HEK293 (cell line): ENCODE measurements at regions not wholly inside any gene's neighbourhood (a gene's known extent, or its start where the extent isn't known, plus 50 kb on each side); places are given as distances from the start of the nearest gene placed in this dataset.

Experiments
- CTCF ChIA-PET: fragments of 350-600 bp; formaldehyde crosslinking; extraction: SDS; loops from one replicate; lab custom pipeline; 2021; ENCODE audit warnings: antibody characterized with exemption; lab: Yijun Ruan, JAX
- POLR2A ChIA-PET: fragments of 300-600 bp; formaldehyde crosslinking; extraction: SDS; loops from one replicate; lab custom pipeline; 2020; ENCODE audit warnings: antibody characterized with exemption, inconsistent platforms; lab: Yijun Ruan, JAX
- H3K27ac ChIP-seq: fragments of 200-500 bp; sonication (Bioruptor generic); 2 replicates; pipeline ENCODE4 v1.5.1; 2014; ENCODE audit warnings: low read depth, low read length, control low read depth, inconsistent platforms; ENCODE audit errors: extremely low read depth
- H3K36me3 ChIP-seq, 2 experiments: fragments of 200-500 bp in 1 of 2; sonication (Bioruptor generic) in 1 of 2; 1 replicate in 1 of 2; 2 replicates in 1 of 2; pipeline ENCODE4 v1.5.1; 2014 to 2017; ENCODE audit warnings: inconsistent platforms in 2 of 2, low read length in 2 of 2; ENCODE audit not compliant: control insufficient read depth in 2 of 2, insufficient read depth in 1 of 2
- H3K4me1 ChIP-seq: fragments of 200-500 bp; sonication (Bioruptor generic); 2 replicates; pipeline ENCODE4 v1.5.1; 2014; ENCODE audit warnings: mild to moderate bottlenecking, low read length, inconsistent platforms; ENCODE audit not compliant: control insufficient read depth, insufficient read depth
- H3K4me3 ChIP-seq: 2 replicates; pipeline ENCODE4 v1.5.1; 2011; ENCODE audit warnings: low read depth, mild to moderate bottlenecking, control low read depth, low read length, moderate library complexity
- H3K9me3 ChIP-seq: fragments of 200-500 bp; sonication (Bioruptor generic); 2 replicates; pipeline ENCODE4 v1.5.1; 2014; ENCODE audit warnings: low read depth, low read length, inconsistent platforms; ENCODE audit not compliant: control insufficient read depth, insufficient read depth
- GLIS1 ChIP-seq: fragments of 450-650 bp; formaldehyde crosslinking; IDR thresholded peaks from 2 replicates; pipeline ENCODE4 v1.5.1; 2016; ENCODE audit warnings: missing biosample characterization, missing genetic modification characterization
- MZF1 ChIP-seq: fragments of 450-650 bp; formaldehyde crosslinking; IDR thresholded peaks from 2 replicates; pipeline ENCODE4 v1.5.1; 2017; ENCODE audit warnings: missing biosample characterization, missing genetic modification characterization, borderline replicate concordance
- PRDM6 ChIP-seq: fragments of 450-650 bp; formaldehyde crosslinking; IDR thresholded peaks from 2 replicates; pipeline ENCODE4 v1.5.1; 2017; ENCODE audit warnings: missing biosample characterization, missing genetic modification characterization
- ZBTB20 ChIP-seq: fragments of 450-650 bp; formaldehyde crosslinking; IDR thresholded peaks from 2 replicates; pipeline ENCODE4 v1.5.1; 2016; ENCODE audit warnings: missing biosample characterization, missing genetic modification characterization
- ZBTB49 ChIP-seq: fragments of 450-650 bp; formaldehyde crosslinking; IDR thresholded peaks from 2 replicates; pipeline ENCODE4 v1.5.1; 2016; ENCODE audit warnings: missing biosample characterization, missing genetic modification characterization, low read depth
- ZBTB7A ChIP-seq: fragments of 450-650 bp; formaldehyde crosslinking; IDR thresholded peaks from 2 replicates; pipeline ENCODE4 v1.5.1; 2016; ENCODE audit warnings: low read depth, missing biosample characterization, missing genetic modification characterization
- ZFP37 ChIP-seq: fragments of 450-650 bp; formaldehyde crosslinking; IDR thresholded peaks from 2 replicates; pipeline ENCODE4 v1.5.1; 2016; ENCODE audit warnings: missing biosample characterization, missing genetic modification characterization
- ZNF157 ChIP-seq: fragments of 450-650 bp; formaldehyde crosslinking; IDR thresholded peaks from 2 replicates; pipeline ENCODE4 v1.5.1; 2016; ENCODE audit warnings: missing biosample characterization, missing genetic modification characterization
- ZNF184 ChIP-seq: fragments of 450-650 bp; IDR thresholded peaks from 2 replicates; pipeline ENCODE4 v1.5.1; 2018; ENCODE audit warnings: missing biosample characterization, mild to moderate bottlenecking, missing genetic modification characterization
- ZNF239 ChIP-seq: fragments of 450-650 bp; formaldehyde crosslinking; IDR thresholded peaks from 2 replicates; pipeline ENCODE4 v1.5.1; 2016; ENCODE audit warnings: missing biosample characterization, missing genetic modification characterization
- ZNF585B ChIP-seq: fragments of 450-650 bp; formaldehyde crosslinking; IDR thresholded peaks from 2 replicates; pipeline ENCODE4 v1.5.1; 2016; ENCODE audit warnings: missing biosample characterization, missing genetic modification characterization
- ZNF623 ChIP-seq: fragments of 450-650 bp; formaldehyde crosslinking; IDR thresholded peaks from 2 replicates; pipeline ENCODE4 v1.5.1; 2016; ENCODE audit warnings: missing biosample characterization, missing genetic modification characterization
- ZNF677 ChIP-seq: fragments of 450-650 bp; IDR thresholded peaks from 2 replicates; pipeline ENCODE4 v1.5.0; 2018; ENCODE audit warnings: missing biosample characterization, mild to moderate bottlenecking, missing genetic modification characterization, moderate library complexity
- ZNF792 ChIP-seq: fragments of 450-650 bp; formaldehyde crosslinking; IDR thresholded peaks from 2 replicates; pipeline ENCODE4 v1.5.1; 2016; ENCODE audit warnings: missing biosample characterization, missing genetic modification characterization
- ZNF830 ChIP-seq: fragments of 450-650 bp; IDR thresholded peaks from 2 replicates; pipeline ENCODE4 v1.5.0; 2018; ENCODE audit warnings: missing biosample characterization, missing genetic modification characterization, low read depth, mild to moderate bottlenecking, moderate library complexity
- TF ChIP-seq, protein P1 (sequence below): fragments of 450-650 bp; formaldehyde crosslinking; conservative IDR thresholded peaks from 2 replicates; pipeline ENCODE4 v1.5.1; 2016; ENCODE audit warnings: low read depth, missing biosample characterization, missing genetic modification characterization

DNA sequence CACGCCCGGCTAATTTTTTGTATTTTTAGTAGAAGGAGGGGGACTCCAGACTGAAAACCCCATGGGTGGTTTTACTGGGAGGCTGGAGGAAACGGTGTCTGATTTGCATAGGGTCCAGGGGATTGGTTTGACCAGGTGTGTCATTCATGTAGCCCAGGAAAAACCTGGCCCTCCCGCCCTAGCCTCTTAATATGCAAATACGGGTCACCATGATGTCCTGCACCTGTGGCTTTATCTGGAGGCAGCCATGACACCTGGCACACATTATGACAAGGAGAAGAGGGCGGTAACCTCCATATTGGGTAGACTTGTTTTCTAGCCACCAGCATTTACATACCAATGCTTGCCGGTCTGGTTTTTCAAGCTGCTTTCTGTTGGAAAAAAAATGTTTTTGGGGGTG is 68.0 kb downstream of the TRIL start:
- CTCF ChIA-PET = interaction anchor here (0.7 kb wide), 1 partner anchor 1659 kb away, joined by 3 read pairs; no protein-coding TSS in a partner anchor
- Histone ChIP-seq H3K4me1 (no peaks in the 10 kb centered on the region), H3K36me3 (no peaks in the 10 kb centered on the region), H3K4me3 (no peak overlapping the region), H3K9me3 (no peaks in the 10 kb centered on the region), H3K27ac (no peak overlapping the region)
- POLR2A ChIA-PET = interaction anchor here (0.7 kb wide), 1 partner anchor 481 kb away, joined by 3 read pairs; no protein-coding TSS in a partner anchor
- TF ChIP-seq PRDM6 (tag by site-specific recombination) (no peak), ZBTB49 (tag by site-specific recombination) (no peak)
- TF ChIP-seq, all 188 proteins: peak for 0

- POLR2A ChIA-PET = no interaction called here
- H3K9me3 ChIP-seq = no peaks in the 10 kb centered on the region
- no peaks in the 10 kb centered on the region for H3K4me1 ChIP-seq
- CTCF ChIA-PET = no interaction called here
- H3K4me3 ChIP-seq = no peak overlapping the region
- H3K36me3 ChIP-seq = no peaks in the 10 kb centered on the region
- TF ChIP-seq ZNF830 (tag by site-specific recombination) (no peak), ZBTB49 (tag by site-specific recombination) (no peak), MZF1 (tag by site-specific recombination) (peak; percentile 75; the same call in 1 of the 2 replicates), ZNF623 (tag by site-specific recombination) (no peak), ZNF184 (tag by site-specific recombination) (no peak), ZNF677 (tag by site-specific recombination) (no peak), ZNF792 (tag by site-specific recombination) (no peak)
- H3K27ac ChIP-seq = no peak overlapping the region
Observed at GRCh38 chr7:28889290-28889689, 68.8 kb downstream of the TRIL start.

DNA sequence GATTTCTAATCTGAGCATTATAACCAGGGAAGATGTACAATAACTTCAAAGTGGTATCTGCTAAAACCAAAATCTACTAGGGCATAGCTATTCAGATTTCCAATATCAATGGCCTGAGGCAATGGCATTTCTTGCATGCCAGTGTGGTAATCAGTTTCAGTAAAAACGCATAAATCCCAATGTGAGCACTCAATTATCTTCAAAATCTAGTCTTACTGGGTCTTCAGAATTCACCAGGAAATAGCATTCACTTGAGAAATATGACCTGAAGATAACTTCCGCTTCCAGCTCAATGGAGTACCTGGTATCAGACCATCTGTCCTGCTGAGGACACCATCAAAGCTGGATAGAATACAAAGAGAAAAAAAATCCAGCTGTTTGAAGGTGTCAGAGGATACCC is 72.4 kb downstream of the TRIL start:
- POLR2A ChIA-PET = no interaction called here
- Histone ChIP-seq H3K27ac (no peak overlapping the region), H3K4me1 (0 out of 2 replicates have a peak, but pooled peaks cover 2% of the 10 kb centered on the region), H3K4me3 (no peak overlapping the region), H3K9me3 (no peaks in the 10 kb centered on the region), H3K36me3 (no peaks in the 10 kb centered on the region)
- CTCF ChIA-PET = interaction anchor here (1.1 to 2.3 kb wide), 3 partner anchors 14 to 36 kb away, joined by 4 to 13 read pairs (median 5); no protein-coding TSS in a partner anchor
- TF ChIP-seq ZBTB49 (tag by site-specific recombination) (no peak), GLIS1 (no peak), ZNF239 (tag by site-specific recombination) (no peak), ZNF157 (tag by site-specific recombination) (no peak), ZFP37 (tag by site-specific recombination) (no peak), ZBTB20 (tag by site-specific recombination) (no peak), ZBTB7A (tag by site-specific recombination) (no peak), ZNF585B (tag by site-specific recombination) (no peak), ZNF792 (tag by site-specific recombination) (no peak)
- TF ChIP-seq, protein P1, sequence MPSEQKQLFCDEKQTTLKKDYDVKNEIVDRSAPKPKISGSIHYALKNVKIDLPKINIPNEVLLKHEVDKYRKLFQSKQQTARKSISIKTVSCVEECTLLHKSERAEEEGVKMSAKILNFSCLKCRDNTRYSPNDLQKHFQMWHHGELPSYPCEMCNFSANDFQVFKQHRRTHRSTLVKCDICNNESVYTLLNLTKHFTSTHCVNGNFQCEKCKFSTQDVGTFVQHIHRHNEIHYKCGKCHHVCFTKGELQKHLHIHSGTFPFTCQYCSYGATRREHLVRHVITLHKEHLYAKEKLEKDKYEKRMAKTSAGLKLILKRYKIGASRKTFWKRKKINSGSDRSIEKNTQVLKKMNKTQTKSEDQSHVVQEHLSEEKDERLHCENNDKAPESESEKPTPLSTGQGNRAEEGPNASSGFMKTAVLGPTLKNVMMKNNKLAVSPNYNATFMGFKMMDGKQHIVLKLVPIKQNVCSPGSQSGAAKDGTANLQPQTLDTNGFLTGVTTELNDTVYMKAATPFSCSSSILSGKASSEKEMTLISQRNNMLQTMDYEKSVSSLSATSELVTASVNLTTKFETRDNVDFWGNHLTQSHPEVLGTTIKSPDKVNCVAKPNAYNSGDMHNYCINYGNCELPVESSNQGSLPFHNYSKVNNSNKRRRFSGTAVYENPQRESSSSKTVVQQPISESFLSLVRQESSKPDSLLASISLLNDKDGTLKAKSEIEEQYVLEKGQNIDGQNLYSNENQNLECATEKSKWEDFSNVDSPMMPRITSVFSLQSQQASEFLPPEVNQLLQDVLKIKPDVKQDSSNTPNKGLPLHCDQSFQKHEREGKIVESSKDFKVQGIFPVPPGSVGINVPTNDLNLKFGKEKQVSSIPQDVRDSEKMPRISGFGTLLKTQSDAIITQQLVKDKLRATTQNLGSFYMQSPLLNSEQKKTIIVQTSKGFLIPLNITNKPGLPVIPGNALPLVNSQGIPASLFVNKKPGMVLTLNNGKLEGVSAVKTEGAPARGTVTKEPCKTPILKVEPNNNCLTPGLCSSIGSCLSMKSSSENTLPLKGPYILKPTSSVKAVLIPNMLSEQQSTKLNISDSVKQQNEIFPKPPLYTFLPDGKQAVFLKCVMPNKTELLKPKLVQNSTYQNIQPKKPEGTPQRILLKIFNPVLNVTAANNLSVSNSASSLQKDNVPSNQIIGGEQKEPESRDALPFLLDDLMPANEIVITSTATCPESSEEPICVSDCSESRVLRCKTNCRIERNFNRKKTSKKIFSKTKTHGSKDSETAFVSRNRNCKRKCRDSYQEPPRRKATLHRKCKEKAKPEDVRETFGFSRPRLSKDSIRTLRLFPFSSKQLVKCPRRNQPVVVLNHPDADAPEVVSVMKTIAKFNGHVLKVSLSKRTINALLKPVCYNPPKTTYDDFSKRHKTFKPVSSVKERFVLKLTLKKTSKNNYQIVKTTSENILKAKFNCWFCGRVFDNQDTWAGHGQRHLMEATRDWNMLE (tag by site-specific recombination) = no peak
